Kidney epithelial cell (primary cell): ENCODE measurements at regions not wholly inside any gene's neighbourhood (a gene's known extent, or its start where the extent isn't known, plus 50 kb on each side); places are given as distances from the start of the nearest gene placed in this dataset.

Experiments used
- DNase-seq: peaks from one replicate; pipeline ENCODE4 v3.0.0-alpha.2; 2010; ENCODE audit warnings: low read depth
- H3K27me3 ChIP-seq: 2 replicates; pipeline ENCODE4 v1.6.0; 2011; ENCODE audit warnings: low read length; ENCODE audit not compliant: control insufficient read depth, insufficient read depth
- H3K36me3 ChIP-seq: 2 replicates; pipeline ENCODE4 v1.5.1; 2011; ENCODE audit warnings: low read length; ENCODE audit not compliant: control insufficient read depth, insufficient read depth
- H3K4me3 ChIP-seq: 2 replicates; pipeline ENCODE4 v1.5.1; 2011; ENCODE audit warnings: low read depth, mild to moderate bottlenecking, control low read depth, low read length
- CTCF ChIP-seq: IDR thresholded peaks from 2 replicates; pipeline ENCODE4 v1.5.1; 2011; ENCODE audit warnings: mild to moderate bottlenecking, moderate library complexity, low read length, control low read depth, inconsistent platforms; ENCODE audit not compliant: insufficient read depth, poor library complexity, severe bottlenecking

DNA sequence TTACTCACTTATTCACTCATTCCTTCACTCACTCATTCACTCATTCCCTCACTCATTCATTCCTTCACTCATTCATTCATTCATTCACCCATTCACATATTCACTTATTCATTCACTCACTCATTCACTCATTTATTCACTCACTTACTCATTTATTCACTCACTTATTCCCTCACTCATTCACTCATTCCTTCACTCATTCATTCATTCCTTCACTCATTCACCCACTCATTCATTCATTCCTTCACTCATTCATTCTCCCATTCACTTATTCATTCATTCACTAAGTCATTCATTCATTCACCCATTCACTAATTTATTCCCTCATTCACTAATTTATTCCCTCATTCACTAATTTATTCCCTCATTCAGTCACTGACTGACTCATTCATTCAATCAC lies 127.6 kb downstream of the EDN3 start:
- no peaks in the 10 kb centered on the region for H3K36me3 ChIP-seq
- H3K4me3 ChIP-seq, result no peak overlapping the region
- TF ChIP-seq CTCF, result no peak
- no peak for DNase-seq
- no peaks in the 10 kb centered on the region for H3K27me3 ChIP-seq

GRCh38 chr20:59428441-59429205 lies 128.2 kb downstream of the EDN3 start:
- DNase-seq, result no peak
- Histone ChIP-seq H3K4me3 (no peak overlapping the region), H3K36me3 (no peaks in the 10 kb centered on the region), H3K27me3 (no peaks in the 10 kb centered on the region)
- no peak for TF ChIP-seq CTCF

DNA sequence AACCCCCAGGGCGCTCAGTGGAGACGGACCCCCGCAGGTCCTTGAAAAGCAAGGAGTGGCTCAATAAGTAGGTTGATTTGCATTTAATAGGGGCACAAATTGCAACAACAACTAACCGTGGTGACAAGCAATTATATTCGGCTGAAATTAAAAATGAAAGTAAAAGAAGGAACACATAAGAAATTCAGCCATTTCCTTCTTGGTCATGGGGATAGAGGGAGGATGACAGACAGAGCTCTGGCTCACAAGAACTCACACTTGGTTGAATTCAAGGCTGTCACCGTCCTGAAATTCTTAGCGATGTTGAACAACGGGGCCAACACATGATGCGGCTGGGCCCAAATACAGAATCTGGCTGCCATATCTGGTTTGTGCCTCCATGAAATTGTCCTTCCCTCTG lies 129.0 kb downstream of the EDN3 start:
- Histone ChIP-seq H3K4me3 (no peak overlapping the region), H3K36me3 (no peaks in the 10 kb centered on the region), H3K27me3 (no peaks in the 10 kb centered on the region)
- no peak for TF ChIP-seq CTCF
- DNase-seq, result no peak

- Histone ChIP-seq H3K27me3 (no peaks in the 10 kb centered on the region), H3K4me3 (no peak overlapping the region), H3K36me3 (no peaks in the 10 kb centered on the region)
- no peak for TF ChIP-seq CTCF
- DNase-seq, result no peak
Observed at GRCh38 chr20:59431014-59431413, 130.6 kb downstream of the EDN3 start.

GRCh38 chr20:59434960-59435359 lies 134.5 kb downstream of the EDN3 start:
- no peak for TF ChIP-seq CTCF
- H3K4me3 ChIP-seq, result no peak overlapping the region
- DNase-seq, result no peak
- no peaks in the 10 kb centered on the region for H3K36me3 ChIP-seq
- H3K27me3 ChIP-seq, result no peaks in the 10 kb centered on the region

- no peak for TF ChIP-seq CTCF
- H3K36me3 ChIP-seq, result no peaks in the 10 kb centered on the region
- H3K4me3 ChIP-seq, result no peak overlapping the region
- H3K27me3 ChIP-seq, result no peaks in the 10 kb centered on the region
- DNase-seq, result no peak
Observed at GRCh38 chr20:59435518-59435917, 135.1 kb downstream of the EDN3 start.
